ENCODE measurements at regions not wholly inside any gene's neighbourhood (a gene's known extent, or its start where the extent isn't known, plus 50 kb on each side); places are given as distances from the start of the nearest gene placed in this dataset.

GRCh38 chr4:71162386-71162785 is 168.9 kb downstream of the DCK start:
- DNase-seq: no peak

GRCh38 chr4:71163317-71163716 is 169.9 kb downstream of the DCK start:
- DNase-seq: no peak

GRCh38 chr4:71167083-71167482 is 171.7 kb upstream of the SLC4A4 start:
- no peak for DNase-seq

- no peak for DNase-seq
These were observed 167.2 kb upstream of the SLC4A4 start for GRCh38 chr4:71171592-71171991.

- DNase-seq: no peak
These were observed 157.5 kb upstream of the SLC4A4 start for GRCh38 chr4:71181332-71181731.

- peak; percentile 4 for DNase-seq
These were observed 154.5 kb upstream of the SLC4A4 start for GRCh38 chr4:71184195-71184781.

- no peak for DNase-seq
These were observed 153.8 kb upstream of the SLC4A4 start for GRCh38 chr4:71185037-71185436.

- no peak for DNase-seq
These were observed 152.6 kb upstream of the SLC4A4 start for GRCh38 chr4:71186257-71186565.

GRCh38 chr4:71186566-71187403 is 152.0 kb upstream of the SLC4A4 start:
- peak; percentile 51 for DNase-seq

GRCh38 chr4:71187404-71188155 is 151.2 kb upstream of the SLC4A4 start:
- DNase-seq: peak; percentile 1

GRCh38 chr4:71188156-71188640 is 150.6 kb upstream of the SLC4A4 start:
- DNase-seq: no peak

- no peak for DNase-seq
These were observed 149.9 kb upstream of the SLC4A4 start for GRCh38 chr4:71188951-71189350.

- DNase-seq: no peak
These were observed 149.3 kb upstream of the SLC4A4 start for GRCh38 chr4:71189471-71189870.

GRCh38 chr4:71194454-71194853 is 144.4 kb upstream of the SLC4A4 start:
- DNase-seq: no peak

GRCh38 chr4:71195924-71196323 is 142.9 kb upstream of the SLC4A4 start:
- no peak for DNase-seq

GRCh38 chr4:71198958-71199357 is 139.9 kb upstream of the SLC4A4 start:
- DNase-seq: no peak

GRCh38 chr4:71201057-71201456 is 137.8 kb upstream of the SLC4A4 start:
- no peak for DNase-seq

- DNase-seq: no peak
These were observed 136.8 kb upstream of the SLC4A4 start for GRCh38 chr4:71201817-71202576.

GRCh38 chr4:71202705-71203104 is 136.1 kb upstream of the SLC4A4 start:
- DNase-seq: no peak

- no peak for DNase-seq
These were observed 134.8 kb upstream of the SLC4A4 start for GRCh38 chr4:71204056-71204455.

GRCh38 chr4:71206763-71207162 is 132.1 kb upstream of the SLC4A4 start:
- no peak for DNase-seq

- DNase-seq: no peak
These were observed 129.7 kb upstream of the SLC4A4 start for GRCh38 chr4:71209161-71209560.

- no peak for DNase-seq
These were observed 128.0 kb upstream of the SLC4A4 start for GRCh38 chr4:71210823-71211222.
